Pancreas (tissue), 10 donors: ENCODE measurements at regions not wholly inside any gene's neighbourhood (a gene's known extent, or its start where the extent isn't known, plus 50 kb on each side); places are given as distances from the start of the nearest gene placed in this dataset.
"Not testable (repeated sequence)": the region's sequence is repeated elsewhere in the genome, so short reads cannot be mapped to it uniquely, and the experiment has no call there.

Experiments used
- ATAC-seq, 4 donors: fragments of 200-7000 bp; cut with Tn5 transposase; one replicate each; pipeline versions ENCODE4 v1.8.0 to v1.9.1; 2020; ENCODE audit warnings: mild to moderate bottlenecking in 4 of 4, moderate library complexity in 4 of 4
- DNase-seq, 6 donors: peaks; one replicate each; pipeline ENCODE4 v3.0.0-alpha.2; 2020
- FAIRE-seq: peaks from 2 replicates; lab custom pipeline; 2012; peaks lifted over from hg19 to GRCh38; lab: Jason Lieb, UNC
- H3K27ac ChIP-seq, 4 donors: fragments of 200-600 bp; sonication (generic); 1 replicate in 3 of 4; 2 replicates in 1 of 4; pipeline versions ENCODE4 v1.5.0 to v1.8.0; 2020
- H3K27me3 ChIP-seq, 4 donors: fragments of 200-600 bp; one replicate each; pipeline ENCODE4 v1.8.0; 2021
- H3K36me3 ChIP-seq, 3 donors: fragments of 200-600 bp; sonication (generic) in 1 of 3; one replicate each; pipeline versions ENCODE4 v1.5.0 to v1.8.0; 2020 to 2021
- H3K4me1 ChIP-seq, 3 donors: fragments of 200-600 bp; one replicate each; pipeline ENCODE4 v1.8.0; 2021
- H3K4me3 ChIP-seq, 4 donors: fragments of 200-600 bp; sonication (generic) in 2 of 4; one replicate each; pipeline versions ENCODE4 v1.5.0 to v1.8.0; 2020 to 2021
- H3K9me3 ChIP-seq, 4 donors: fragments of 200-600 bp; one replicate each; pipeline ENCODE4 v1.8.0; 2021
- CTCF ChIP-seq, 4 donors: fragments of 200-600 bp; sonication (generic) in 3 of 4; IDR thresholded peaks; one replicate each; pipeline versions ENCODE4 v1.5.0 to v1.8.0; 2021; ENCODE audit warnings: antibody characterized with exemption in 4 of 4
- WGBS, 2 donors: extraction: QIAGEN DNeasy Blood & Tissue Kit; methylation state at CpG; one replicate each; pipeline ENCODE4 v1.1.7; 2013; 5-methylcytosine and 5-hydroxymethylcytosine counted together
- intact Hi-C, 3 donors: fragments of 100-400 bp; cut with DNase I; formaldehyde crosslinking; loops; one replicate each; pipeline versions ENCODE4 v1.11.1 to v1.14.2; 2022
- donor health status: healthy with polysubstance abuse.
- donor health status: DM: no; HTN: no; CAD: no; lungs with moderate emphysema.
- donor health status: DM: no; HTN: no; CAD: no.
- donor health status: control.
- donor health status: control.
- donor health status: Bipolar disorder and iron deficiency.
- donor health status: DM: yes; HTN: yes; CAD: no.
- donor health status: DM: no; HTN: no; CAD: no.
- donor health status: DM: no; HTN: no; CAD: no.
- donor health status: DM: yes; HTN: yes; CAD: no.

GRCh38 chr10:81724431-81724830 lies 150.6 kb upstream of the NRG3 start:
- Histone ChIP-seq H3K27me3 (no peaks in the 10 kb centered on the region), H3K4me1 (no peaks in the 10 kb centered on the region), H3K4me3 (no peak overlapping the region), H3K36me3 (no peaks in the 10 kb centered on the region), H3K9me3 (no peaks in the 10 kb centered on the region), H3K27ac (no peak overlapping the region)
- DNase-seq (no peak), FAIRE-seq (no peak), ATAC-seq (no peak)
- no peak for TF ChIP-seq CTCF (IDR thresholded peaks at IDR 0.05)
- intact Hi-C loops, result no loop called here

- no peaks in the 10 kb centered on the region for H3K4me1 ChIP-seq
- H3K4me3 ChIP-seq, result no peak overlapping the region
- H3K36me3 ChIP-seq, result no peaks in the 10 kb centered on the region
- H3K27me3 ChIP-seq, result no peaks in the 10 kb centered on the region
- DNase-seq (no peak), FAIRE-seq (no peak), ATAC-seq (no peak)
- intact Hi-C loops, result no loop called here
- WGBS, 2 donors, result 57 to 82% methylated on average over 1 of the region's 1 CpG
- no peak overlapping the region for H3K27ac ChIP-seq
- no peak for TF ChIP-seq CTCF (IDR thresholded peaks at IDR 0.05)
- H3K9me3 ChIP-seq, result no peaks in the 10 kb centered on the region
Measured at GRCh38 chr10:81725851-81726250, 149.1 kb upstream of the NRG3 start.

- Histone ChIP-seq H3K9me3 (no peaks in the 10 kb centered on the region), H3K27me3 (no peaks in the 10 kb centered on the region), H3K36me3 (no peaks in the 10 kb centered on the region), H3K4me1 (no peaks in the 10 kb centered on the region), H3K4me3 (no peak overlapping the region), H3K27ac (no peak overlapping the region)
- ATAC-seq, result no peak
- intact Hi-C loops, result no loop called here
- no peak for DNase-seq
- FAIRE-seq, result no peak
- 49 to 77% methylated on average over 1 of the region's 1 CpG for WGBS, 2 donors
- no peak for TF ChIP-seq CTCF (IDR thresholded peaks at IDR 0.05)
Measured at GRCh38 chr10:81728692-81729091, 146.3 kb upstream of the NRG3 start.

- ATAC-seq, result no peak
- Histone ChIP-seq H3K36me3 (no peaks in the 10 kb centered on the region), H3K4me1 (no peaks in the 10 kb centered on the region), H3K4me3 (no peak overlapping the region), H3K27me3 (no peaks in the 10 kb centered on the region), H3K9me3 (no peaks in the 10 kb centered on the region), H3K27ac (no peak overlapping the region)
- FAIRE-seq, result no peak
- intact Hi-C loops, result no loop called here
- DNase-seq, result no peak
- WGBS, 2 donors, result 0% methylated on average over 1 of the region's 1 CpG
- TF ChIP-seq CTCF (IDR thresholded peaks at IDR 0.05), result no peak
Measured at GRCh38 chr10:81730891-81731290, 144.1 kb upstream of the NRG3 start.

GRCh38 chr10:81733542-81733941 lies 141.5 kb upstream of the NRG3 start:
- no peak for DNase-seq
- 18 to 24% methylated on average over 1 of the region's 1 CpG for WGBS, 2 donors
- no peak overlapping the region for H3K4me3 ChIP-seq
- ATAC-seq, result no peak
- H3K9me3 ChIP-seq, result no peaks in the 10 kb centered on the region
- no peak for FAIRE-seq
- no peaks in the 10 kb centered on the region for H3K4me1 ChIP-seq
- intact Hi-C loops, result no loop called here
- no peaks in the 10 kb centered on the region for H3K36me3 ChIP-seq
- TF ChIP-seq CTCF (IDR thresholded peaks at IDR 0.05), result no peak
- H3K27ac ChIP-seq, result no peak overlapping the region
- H3K27me3 ChIP-seq, result no peaks in the 10 kb centered on the region

- intact Hi-C loops, H3K4me1 ChIP-seq, FAIRE-seq, H3K36me3 ChIP-seq, H3K9me3 ChIP-seq, ATAC-seq, H3K27ac ChIP-seq, H3K4me3 ChIP-seq, H3K27me3 ChIP-seq: not testable (repeated sequence)
- DNase-seq, result peak in 2 of 6 donors; percentile 41 to 54
- WGBS, 2 donors, result 66 to 70% methylated on average over 9 of the region's 9 CpGs
Measured at GRCh38 chr10:81735167-81735566, 139.8 kb upstream of the NRG3 start.
